ENCODE measurements at regions not wholly inside any gene's neighbourhood (a gene's known extent, or its start where the extent isn't known, plus 50 kb on each side); places are given as distances from the start of the nearest gene placed in this dataset.

DNA sequence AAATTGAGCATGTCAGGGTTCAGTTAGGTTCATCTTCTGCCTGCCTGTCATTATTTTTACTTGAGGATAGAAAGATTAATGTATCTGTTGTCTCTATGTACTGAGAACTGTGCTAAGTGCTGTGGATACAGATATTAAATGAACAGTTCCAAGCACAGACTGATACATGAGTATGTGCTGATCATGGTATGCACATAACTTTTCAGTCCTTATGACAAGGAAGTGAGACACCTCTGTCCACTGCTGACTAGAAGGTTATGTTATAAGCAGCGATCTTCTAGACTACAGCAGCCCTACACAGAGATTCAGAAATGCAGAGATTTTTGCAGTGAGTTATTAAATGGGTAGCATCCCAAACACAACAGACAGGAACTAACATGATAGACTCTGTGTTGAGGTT, 335.6 kb upstream of the MTNR1B start:
- no peak for TF ChIP-seq POLR2A (IDR thresholded peaks at IDR 0.05; ENCODE audit: low read length)
- TF ChIP-seq GATA1 (IDR thresholded peaks at IDR 0.05; ENCODE audit: low read depth, low read length) = no peak
